ENCODE measurements at regions not wholly inside any gene's neighbourhood (a gene's known extent, or its start where the extent isn't known, plus 50 kb on each side); places are given as distances from the start of the nearest gene placed in this dataset.

DNA sequence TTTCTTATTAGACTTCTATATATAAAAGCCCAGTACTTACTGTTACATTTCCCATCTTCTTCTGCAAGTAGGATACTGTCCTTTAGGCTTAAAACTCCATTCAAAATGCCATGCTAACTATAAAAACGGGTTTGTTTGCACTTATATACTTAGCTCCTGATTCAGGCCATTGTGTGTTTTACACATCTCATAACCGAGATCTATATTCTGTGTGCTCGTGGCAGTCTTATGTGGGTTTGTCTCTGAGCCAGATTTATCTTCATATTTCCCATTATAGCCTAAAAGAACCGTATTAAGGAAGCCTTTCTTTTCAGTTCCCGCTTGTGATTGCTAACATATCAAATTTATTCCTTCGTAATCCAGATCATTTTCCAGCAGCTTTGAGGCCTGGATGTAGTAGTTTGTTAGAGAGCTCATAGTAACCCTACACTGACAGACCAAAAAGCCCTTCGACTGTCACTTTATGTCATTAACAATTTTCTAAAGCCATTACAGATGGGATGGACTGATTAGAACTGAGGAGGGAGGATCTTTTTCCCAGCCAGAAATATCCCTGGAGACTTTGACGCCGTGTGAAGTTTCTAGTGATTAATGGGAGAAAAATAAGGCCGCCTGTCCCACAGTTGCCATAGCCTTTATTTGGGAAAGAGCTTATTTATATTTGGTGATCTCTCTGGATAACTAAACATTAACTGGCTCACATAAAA is 508.5 kb downstream of the FOXG1 start:
- no peak overlapping the region for H3K27ac ChIP-seq
- no peaks in the 10 kb centered on the region for H3K4me1 ChIP-seq
- no peaks in the 10 kb centered on the region for H3K36me3 ChIP-seq
- DNase-seq (ENCODE audit: extremely low spot score in 2 of 2): no peak
- no peak for TF ChIP-seq POLR2A (IDR thresholded peaks at IDR 0.05)
- TF ChIP-seq, protein P1, sequence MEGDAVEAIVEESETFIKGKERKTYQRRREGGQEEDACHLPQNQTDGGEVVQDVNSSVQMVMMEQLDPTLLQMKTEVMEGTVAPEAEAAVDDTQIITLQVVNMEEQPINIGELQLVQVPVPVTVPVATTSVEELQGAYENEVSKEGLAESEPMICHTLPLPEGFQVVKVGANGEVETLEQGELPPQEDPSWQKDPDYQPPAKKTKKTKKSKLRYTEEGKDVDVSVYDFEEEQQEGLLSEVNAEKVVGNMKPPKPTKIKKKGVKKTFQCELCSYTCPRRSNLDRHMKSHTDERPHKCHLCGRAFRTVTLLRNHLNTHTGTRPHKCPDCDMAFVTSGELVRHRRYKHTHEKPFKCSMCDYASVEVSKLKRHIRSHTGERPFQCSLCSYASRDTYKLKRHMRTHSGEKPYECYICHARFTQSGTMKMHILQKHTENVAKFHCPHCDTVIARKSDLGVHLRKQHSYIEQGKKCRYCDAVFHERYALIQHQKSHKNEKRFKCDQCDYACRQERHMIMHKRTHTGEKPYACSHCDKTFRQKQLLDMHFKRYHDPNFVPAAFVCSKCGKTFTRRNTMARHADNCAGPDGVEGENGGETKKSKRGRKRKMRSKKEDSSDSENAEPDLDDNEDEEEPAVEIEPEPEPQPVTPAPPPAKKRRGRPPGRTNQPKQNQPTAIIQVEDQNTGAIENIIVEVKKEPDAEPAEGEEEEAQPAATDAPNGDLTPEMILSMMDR (IDR thresholded peaks at IDR 0.05): no peak
- no peak for TF ChIP-seq POLR2AphosphoS5 (IDR thresholded peaks at IDR 0.05; ENCODE audit: insufficient read depth in 1 of 2, low read depth in 1 of 2)
- no peaks in the 10 kb centered on the region for H3K27me3 ChIP-seq
- intact Hi-C loops (cut with DNase I): no loop called here
- no peaks in the 10 kb centered on the region for H3K9me3 ChIP-seq
- H3K4me3 ChIP-seq: no peak overlapping the region

DNA sequence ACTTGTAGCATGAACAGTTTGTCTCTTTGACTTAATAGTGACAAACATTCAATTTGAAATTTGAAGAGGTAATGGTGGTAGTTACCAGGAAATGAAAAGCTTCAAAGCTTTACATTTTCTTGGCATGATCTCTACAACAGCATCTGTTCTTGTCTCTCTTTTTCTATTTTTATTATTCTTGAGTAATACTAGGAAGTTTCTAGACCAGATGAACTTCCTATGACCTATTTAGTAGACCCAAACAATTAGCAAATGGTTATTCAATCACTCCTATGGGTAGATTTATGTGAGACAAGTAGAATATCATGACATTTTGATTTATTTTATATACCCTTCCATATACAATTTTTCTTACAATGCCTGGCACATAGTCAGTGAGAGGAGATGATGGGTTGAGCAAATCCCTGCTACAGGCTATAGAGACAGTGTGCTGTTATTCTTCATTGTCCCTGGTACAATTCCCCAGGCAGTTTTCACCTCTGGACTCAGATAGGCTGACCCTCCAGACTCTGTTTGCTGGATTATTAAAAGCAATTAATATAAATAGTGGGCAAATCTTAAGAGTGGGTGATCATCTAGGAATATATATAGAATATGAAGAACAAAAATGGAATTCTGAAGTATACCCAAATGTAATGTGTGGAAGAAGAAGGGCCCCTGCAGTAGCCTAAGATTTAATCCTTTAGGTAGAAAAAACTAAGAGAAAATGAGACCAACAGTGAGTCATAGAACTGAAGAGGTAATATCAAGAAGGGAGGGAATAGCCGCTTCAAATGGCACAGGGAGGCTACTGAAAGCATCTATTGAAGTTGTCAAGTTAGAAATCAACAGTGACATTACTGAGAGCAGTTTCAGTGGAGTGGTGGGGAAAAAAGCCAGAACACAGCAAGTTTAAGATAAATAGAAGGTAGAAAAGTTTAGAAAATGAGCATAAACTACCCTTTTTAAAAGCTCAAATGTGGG is 512.0 kb downstream of the FOXG1 start:
- intact Hi-C loops (cut with DNase I): no loop called here
- Histone ChIP-seq H3K27me3 (no peaks in the 10 kb centered on the region), H3K4me1 (no peaks in the 10 kb centered on the region), H3K9me3 (no peaks in the 10 kb centered on the region), H3K27ac (no peak overlapping the region), H3K4me3 (no peak overlapping the region), H3K36me3 (no peaks in the 10 kb centered on the region)
- TF ChIP-seq, protein P1 (IDR thresholded peaks at IDR 0.05): no peak
- TF ChIP-seq POLR2A (IDR thresholded peaks at IDR 0.05) (no peak), POLR2AphosphoS5 (IDR thresholded peaks at IDR 0.05; ENCODE audit: insufficient read depth in 1 of 2, low read depth in 1 of 2) (no peak)
- no peak for DNase-seq (ENCODE audit: extremely low spot score in 2 of 2)

DNA sequence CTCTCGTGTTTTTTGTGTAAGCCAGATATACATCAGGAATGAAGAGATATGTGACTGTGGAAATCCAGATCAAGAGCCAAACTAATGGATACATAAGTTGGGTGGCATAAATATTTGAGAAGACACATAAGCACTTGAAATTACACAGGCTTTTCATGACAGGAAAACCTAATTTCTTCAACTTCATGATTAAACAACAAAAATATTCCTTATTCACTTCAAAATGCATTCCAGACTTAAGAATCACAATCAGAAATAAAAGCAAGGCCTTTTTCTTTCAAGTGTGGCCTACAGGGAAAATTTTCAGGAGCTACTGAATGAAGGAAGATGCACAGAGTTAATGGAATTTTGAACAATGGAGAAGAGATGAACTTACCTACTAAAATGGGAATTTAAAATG is 515.6 kb downstream of the FOXG1 start:
- Histone ChIP-seq H3K36me3 (no peaks in the 10 kb centered on the region), H3K4me3 (no peak overlapping the region), H3K27ac (no peak overlapping the region), H3K27me3 (no peaks in the 10 kb centered on the region), H3K4me1 (no peaks in the 10 kb centered on the region), H3K9me3 (no peaks in the 10 kb centered on the region)
- no peak for DNase-seq (ENCODE audit: extremely low spot score in 2 of 2)
- TF ChIP-seq POLR2AphosphoS5 (IDR thresholded peaks at IDR 0.05; ENCODE audit: insufficient read depth in 1 of 2, low read depth in 1 of 2) (no peak), POLR2A (IDR thresholded peaks at IDR 0.05) (no peak)
- TF ChIP-seq, protein P1 (IDR thresholded peaks at IDR 0.05): no peak
- intact Hi-C loops (cut with DNase I): no loop called here

DNA sequence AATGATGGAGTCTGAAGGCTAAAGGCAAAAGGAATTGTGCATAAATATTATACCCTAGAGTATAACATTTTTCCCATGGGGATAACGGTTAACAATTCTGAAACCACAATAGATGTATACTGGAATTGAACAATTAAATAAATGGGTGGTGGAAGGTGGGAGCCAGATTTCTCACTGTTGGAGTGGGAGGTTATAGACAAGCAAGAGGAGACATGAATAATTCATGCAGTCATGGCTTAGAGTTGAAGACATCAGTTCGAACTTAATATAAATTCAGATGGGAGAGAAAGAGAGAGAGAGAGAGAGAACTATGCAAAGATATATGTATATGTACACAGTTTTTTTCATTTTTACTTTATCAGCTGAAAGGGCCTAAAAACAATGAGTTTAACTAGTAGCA is 523.9 kb downstream of the FOXG1 start:
- H3K4me3 ChIP-seq: no peak overlapping the region
- no peak for DNase-seq (ENCODE audit: extremely low spot score in 2 of 2)
- H3K27me3 ChIP-seq: no peaks in the 10 kb centered on the region
- no peaks in the 10 kb centered on the region for H3K36me3 ChIP-seq
- H3K27ac ChIP-seq: no peak overlapping the region
- no peaks in the 10 kb centered on the region for H3K4me1 ChIP-seq
- TF ChIP-seq POLR2A (IDR thresholded peaks at IDR 0.05): no peak
- TF ChIP-seq, protein P1 (IDR thresholded peaks at IDR 0.05): no peak
- TF ChIP-seq POLR2AphosphoS5 (IDR thresholded peaks at IDR 0.05; ENCODE audit: insufficient read depth in 1 of 2, low read depth in 1 of 2): no peak
- intact Hi-C loops (cut with DNase I): no loop called here
- no peaks in the 10 kb centered on the region for H3K9me3 ChIP-seq
